HepG2 (cell line): ENCODE measurements at regions not wholly inside any gene's neighbourhood (a gene's known extent, or its start where the extent isn't known, plus 50 kb on each side); places are given as distances from the start of the nearest gene placed in this dataset.

Experiments used
- HCFC1 ChIP-seq: fragments of 150-350 bp; IDR thresholded peaks from 2 replicates; pipeline ENCODE4 v1.6.1; 2014; ENCODE audit warnings: low read depth, low read length
- ZNF567 ChIP-seq: sonication (generic); formaldehyde crosslinking; IDR thresholded peaks from 2 replicates; pipeline ENCODE4 v1.8.1; 2023; ENCODE audit warnings: mild to moderate bottlenecking, missing genetic modification reagents, borderline replicate concordance
- TF ChIP-seq, protein P1 (sequence below): sonication (generic); formaldehyde crosslinking; IDR thresholded peaks from 2 replicates; pipeline ENCODE4 v1.5.0; 2020; ENCODE audit warnings: mild to moderate bottlenecking, missing genetic modification reagents, borderline replicate concordance

DNA sequence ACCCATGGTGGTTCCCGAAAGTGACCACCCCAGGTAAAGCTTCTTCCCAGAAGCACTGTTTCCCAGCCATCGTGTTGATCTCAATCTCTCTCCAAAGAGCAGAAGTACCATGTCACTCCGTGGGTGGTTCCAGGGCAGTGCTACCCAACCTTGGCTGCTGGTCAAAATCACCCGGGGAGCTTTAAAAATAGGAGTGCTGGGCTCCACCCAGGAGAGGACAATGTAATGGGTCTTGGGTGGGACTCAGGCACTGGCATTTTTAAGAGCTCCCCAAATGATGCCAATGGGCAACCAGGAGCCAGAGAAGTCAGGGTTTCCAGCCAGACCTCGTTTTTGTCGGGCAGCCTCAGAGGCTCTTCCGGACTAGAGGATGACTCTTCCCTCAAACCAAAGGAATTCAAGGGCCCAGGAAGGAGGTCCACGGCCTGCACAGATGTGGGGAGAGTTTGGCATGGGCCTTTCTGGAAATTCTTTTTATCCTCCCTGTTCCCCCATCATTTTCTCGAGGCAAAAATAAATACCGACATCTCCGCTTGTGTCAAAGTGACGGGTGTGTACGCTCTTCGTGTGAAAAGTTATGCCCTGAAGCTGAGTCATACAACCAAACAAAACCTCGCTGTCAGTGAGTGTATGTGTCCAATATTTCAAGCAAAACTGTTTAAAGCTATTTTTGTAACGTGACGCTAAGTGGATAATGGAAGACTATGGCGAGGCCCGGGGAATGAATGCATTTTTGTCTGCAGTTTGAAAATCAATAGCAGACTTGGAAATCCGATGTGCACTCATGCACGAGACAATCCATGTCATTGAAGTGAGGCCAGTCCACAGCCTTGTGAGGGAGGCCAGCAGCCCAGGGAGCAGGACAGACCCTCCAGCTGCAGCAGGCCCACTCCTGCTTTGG lies 364.1 kb downstream of the FOXL1 start (continued):
- TF ChIP-seq, protein P1, sequence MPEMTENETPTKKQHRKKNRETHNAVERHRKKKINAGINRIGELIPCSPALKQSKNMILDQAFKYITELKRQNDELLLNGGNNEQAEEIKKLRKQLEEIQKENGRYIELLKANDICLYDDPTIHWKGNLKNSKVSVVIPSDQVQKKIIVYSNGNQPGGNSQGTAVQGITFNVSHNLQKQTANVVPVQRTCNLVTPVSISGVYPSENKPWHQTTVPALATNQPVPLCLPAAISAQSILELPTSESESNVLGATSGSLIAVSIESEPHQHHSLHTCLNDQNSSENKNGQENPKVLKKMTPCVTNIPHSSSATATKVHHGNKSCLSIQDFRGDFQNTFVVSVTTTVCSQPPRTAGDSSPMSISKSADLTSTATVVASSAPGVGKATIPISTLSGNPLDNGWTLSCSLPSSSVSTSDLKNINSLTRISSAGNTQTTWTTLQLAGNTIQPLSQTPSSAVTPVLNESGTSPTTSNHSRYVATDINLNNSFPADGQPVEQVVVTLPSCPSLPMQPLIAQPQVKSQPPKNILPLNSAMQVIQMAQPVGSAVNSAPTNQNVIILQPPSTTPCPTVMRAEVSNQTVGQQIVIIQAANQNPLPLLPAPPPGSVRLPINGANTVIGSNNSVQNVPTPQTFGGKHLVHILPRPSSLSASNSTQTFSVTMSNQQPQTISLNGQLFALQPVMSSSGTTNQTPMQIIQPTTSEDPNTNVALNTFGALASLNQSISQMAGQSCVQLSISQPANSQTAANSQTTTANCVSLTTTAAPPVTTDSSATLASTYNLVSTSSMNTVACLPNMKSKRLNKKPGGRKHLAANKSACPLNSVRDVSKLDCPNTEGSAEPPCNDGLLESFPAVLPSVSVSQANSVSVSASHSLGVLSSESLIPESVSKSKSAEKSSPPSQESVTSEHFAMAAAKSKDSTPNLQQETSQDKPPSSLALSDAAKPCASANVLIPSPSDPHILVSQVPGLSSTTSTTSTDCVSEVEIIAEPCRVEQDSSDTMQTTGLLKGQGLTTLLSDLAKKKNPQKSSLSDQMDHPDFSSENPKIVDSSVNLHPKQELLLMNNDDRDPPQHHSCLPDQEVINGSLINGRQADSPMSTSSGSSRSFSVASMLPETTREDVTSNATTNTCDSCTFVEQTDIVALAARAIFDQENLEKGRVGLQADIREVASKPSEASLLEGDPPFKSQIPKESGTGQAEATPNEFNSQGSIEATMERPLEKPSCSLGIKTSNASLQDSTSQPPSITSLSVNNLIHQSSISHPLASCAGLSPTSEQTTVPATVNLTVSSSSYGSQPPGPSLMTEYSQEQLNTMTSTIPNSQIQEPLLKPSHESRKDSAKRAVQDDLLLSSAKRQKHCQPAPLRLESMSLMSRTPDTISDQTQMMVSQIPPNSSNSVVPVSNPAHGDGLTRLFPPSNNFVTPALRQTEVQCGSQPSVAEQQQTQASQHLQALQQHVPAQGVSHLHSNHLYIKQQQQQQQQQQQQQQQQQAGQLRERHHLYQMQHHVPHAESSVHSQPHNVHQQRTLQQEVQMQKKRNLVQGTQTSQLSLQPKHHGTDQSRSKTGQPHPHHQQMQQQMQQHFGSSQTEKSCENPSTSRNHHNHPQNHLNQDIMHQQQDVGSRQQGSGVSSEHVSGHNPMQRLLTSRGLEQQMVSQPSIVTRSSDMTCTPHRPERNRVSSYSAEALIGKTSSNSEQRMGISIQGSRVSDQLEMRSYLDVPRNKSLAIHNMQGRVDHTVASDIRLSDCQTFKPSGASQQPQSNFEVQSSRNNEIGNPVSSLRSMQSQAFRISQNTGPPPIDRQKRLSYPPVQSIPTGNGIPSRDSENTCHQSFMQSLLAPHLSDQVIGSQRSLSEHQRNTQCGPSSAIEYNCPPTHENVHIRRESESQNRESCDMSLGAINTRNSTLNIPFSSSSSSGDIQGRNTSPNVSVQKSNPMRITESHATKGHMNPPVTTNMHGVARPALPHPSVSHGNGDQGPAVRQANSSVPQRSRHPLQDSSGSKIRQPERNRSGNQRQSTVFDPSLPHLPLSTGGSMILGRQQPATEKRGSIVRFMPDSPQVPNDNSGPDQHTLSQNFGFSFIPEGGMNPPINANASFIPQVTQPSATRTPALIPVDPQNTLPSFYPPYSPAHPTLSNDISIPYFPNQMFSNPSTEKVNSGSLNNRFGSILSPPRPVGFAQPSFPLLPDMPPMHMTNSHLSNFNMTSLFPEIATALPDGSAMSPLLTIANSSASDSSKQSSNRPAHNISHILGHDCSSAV (CRISPR knock-in tag): no peak
- TF ChIP-seq HCFC1 (no peak), ZNF567 (CRISPR knock-in tag) (no peak)
